ENCODE measurements at regions not wholly inside any gene's neighbourhood (a gene's known extent, or its start where the extent isn't known, plus 50 kb on each side); places are given as distances from the start of the nearest gene placed in this dataset.
"Not testable (repeated sequence)": the region's sequence is repeated elsewhere in the genome, so short reads cannot be mapped to it uniquely, and the experiment has no call there.

DNA sequence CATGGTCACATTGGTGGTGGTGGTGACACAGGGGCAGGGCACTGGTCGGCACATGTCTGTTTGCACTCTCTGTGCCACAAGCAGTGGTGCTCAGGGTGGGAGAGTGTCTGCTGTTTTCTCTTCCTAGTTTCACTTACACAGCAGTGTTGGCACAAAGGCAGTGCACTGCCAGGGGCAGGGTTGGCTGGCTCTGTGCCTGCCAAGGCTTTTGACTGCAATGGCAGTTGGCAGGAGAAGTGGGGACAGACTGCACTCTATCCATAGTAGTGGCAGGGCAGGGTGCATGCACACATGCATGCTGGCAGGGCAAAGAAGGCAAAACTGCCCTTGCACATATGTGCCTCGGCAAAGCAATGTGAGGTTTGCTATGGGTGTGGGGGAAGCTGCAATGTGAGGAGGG, 635.9 kb downstream of the SUCLG1 start:
- DNase-seq (ENCODE audit: low spot score) = no peak
- in situ Hi-C loops (cut with MboI; ENCODE audit: low pct_unique_long_range_greater_than_20kb, low sequenced_read_pairs, unreplicated experiment) = no loop called here

DNA sequence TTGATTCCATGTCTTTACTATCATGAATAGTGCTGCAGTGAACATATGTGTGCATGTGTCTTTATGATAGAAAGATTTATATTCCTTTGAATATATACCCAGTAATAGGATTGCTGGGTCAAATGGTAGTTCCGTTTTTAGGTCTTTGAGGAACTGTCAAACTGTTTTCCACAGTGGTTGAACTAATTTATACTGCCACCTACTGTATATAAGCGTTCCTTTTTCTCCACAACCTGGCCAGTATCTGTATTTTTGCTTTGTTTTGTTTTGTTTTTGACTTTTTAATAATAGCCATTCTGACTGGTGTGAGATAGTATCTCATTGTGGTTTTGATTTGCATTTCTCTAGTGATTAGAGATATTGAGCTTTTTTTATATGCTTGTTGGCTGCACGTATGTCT, 641.6 kb downstream of the SUCLG1 start:
- in situ Hi-C loops (cut with MboI; ENCODE audit: low pct_unique_long_range_greater_than_20kb, low sequenced_read_pairs, unreplicated experiment) = no loop called here
- TF ChIP-seq, protein P1, sequence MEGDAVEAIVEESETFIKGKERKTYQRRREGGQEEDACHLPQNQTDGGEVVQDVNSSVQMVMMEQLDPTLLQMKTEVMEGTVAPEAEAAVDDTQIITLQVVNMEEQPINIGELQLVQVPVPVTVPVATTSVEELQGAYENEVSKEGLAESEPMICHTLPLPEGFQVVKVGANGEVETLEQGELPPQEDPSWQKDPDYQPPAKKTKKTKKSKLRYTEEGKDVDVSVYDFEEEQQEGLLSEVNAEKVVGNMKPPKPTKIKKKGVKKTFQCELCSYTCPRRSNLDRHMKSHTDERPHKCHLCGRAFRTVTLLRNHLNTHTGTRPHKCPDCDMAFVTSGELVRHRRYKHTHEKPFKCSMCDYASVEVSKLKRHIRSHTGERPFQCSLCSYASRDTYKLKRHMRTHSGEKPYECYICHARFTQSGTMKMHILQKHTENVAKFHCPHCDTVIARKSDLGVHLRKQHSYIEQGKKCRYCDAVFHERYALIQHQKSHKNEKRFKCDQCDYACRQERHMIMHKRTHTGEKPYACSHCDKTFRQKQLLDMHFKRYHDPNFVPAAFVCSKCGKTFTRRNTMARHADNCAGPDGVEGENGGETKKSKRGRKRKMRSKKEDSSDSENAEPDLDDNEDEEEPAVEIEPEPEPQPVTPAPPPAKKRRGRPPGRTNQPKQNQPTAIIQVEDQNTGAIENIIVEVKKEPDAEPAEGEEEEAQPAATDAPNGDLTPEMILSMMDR (IDR thresholded peaks at IDR 0.05; ENCODE audit: extremely low read depth, insufficient read depth, missing control alignments) = peak; percentile 39
- DNase-seq (ENCODE audit: low spot score) = no peak

More for the DNA sequence above, 635.9 kb downstream of the SUCLG1 start:
- TF ChIP-seq, protein P1 (IDR thresholded peaks at IDR 0.05; ENCODE audit: extremely low read depth, insufficient read depth, missing control alignments) = no peak

DNA sequence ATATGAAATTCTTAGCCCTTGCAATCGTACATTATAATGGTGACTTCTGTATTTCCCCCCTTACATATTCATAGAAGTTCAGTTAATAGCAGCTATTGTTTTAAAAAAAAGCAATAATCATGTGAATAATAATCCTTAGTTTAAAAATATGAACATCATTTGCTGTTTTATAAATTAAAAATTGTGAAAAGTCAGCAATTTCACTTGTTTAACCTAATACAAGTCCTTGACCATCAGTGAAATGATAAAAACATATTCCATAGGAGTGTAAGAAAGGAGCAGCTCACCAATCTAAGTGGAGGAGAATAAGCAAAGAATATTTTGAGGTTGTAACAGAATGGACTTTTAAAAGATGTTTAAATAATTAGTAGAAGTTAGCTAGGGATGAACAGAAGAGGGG, 650.2 kb downstream of the SUCLG1 start:
- DNase-seq (ENCODE audit: low spot score) = no peak
- in situ Hi-C loops (cut with MboI; ENCODE audit: low pct_unique_long_range_greater_than_20kb, low sequenced_read_pairs, unreplicated experiment) = no loop called here
- TF ChIP-seq, protein P1 (IDR thresholded peaks at IDR 0.05; ENCODE audit: extremely low read depth, insufficient read depth, missing control alignments) = no peak

DNA sequence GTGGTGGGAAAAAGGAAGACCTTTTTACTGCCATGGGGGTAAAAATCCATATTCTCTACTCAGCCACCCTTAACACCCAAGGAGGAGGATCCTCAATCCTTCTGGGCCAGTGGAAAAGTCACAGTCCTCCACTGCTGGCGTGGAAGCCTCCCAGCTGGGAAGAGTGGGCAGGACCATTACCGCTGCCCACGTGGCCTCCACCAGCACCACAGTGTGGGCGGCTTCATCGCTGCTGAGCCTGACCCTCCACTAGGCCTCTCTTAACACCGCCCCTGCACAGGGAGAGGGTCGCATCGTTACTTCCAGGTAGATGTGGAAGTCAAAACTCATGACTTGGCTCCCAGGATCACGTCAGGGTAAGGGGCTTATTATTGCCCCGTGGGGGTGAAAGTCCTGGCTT, 656.5 kb downstream of the SUCLG1 start:
- DNase-seq (ENCODE audit: low spot score) = no peak
- in situ Hi-C loops (cut with MboI; ENCODE audit: low pct_unique_long_range_greater_than_20kb, low sequenced_read_pairs, unreplicated experiment) = no loop called here
- TF ChIP-seq, protein P1 (IDR thresholded peaks at IDR 0.05; ENCODE audit: extremely low read depth, insufficient read depth, missing control alignments) = no peak

DNA sequence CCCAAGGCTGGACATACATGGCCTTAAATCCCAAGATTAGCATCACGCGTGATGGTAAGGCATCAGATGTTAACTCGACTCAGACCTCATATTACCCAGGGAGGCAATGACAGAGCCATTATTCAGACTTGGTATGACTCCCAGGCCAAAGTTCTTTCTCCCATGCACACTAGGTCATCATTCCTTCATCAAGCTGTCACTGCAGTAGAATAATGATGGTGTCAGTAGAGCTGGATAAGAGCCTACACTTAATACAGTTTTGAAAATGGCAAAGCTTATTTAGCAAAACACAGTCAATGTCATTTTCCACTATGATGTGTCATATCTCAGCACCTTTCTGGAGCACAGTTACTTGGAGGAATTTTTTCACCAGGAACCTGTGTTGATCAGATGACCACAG, 663.3 kb downstream of the SUCLG1 start:
- TF ChIP-seq, protein P1 (IDR thresholded peaks at IDR 0.05; ENCODE audit: extremely low read depth, insufficient read depth, missing control alignments) = no peak
- no peak for DNase-seq (ENCODE audit: low spot score)
- in situ Hi-C loops (cut with MboI; ENCODE audit: low pct_unique_long_range_greater_than_20kb, low sequenced_read_pairs, unreplicated experiment) = no loop called here

DNA sequence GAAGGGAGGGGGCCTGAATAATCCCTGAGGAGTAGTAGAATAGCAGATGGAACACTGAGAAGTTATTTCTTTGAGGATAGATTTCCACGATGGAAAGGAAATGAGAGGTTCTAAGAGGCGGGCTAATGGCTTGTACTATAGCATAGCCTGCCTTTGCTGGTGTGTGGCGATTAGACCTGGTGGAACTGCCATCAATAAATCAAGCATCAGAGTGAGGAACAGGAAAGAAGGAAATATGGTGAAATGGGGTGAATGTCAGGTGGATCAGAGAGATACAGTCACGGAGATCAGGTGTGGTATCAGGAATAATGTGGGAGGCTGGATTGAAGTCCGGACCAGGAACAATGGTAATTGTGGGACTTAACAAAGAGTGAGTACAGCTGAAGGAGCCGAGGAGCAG, 668.6 kb downstream of the SUCLG1 start:
- in situ Hi-C loops (cut with MboI; ENCODE audit: low pct_unique_long_range_greater_than_20kb, low sequenced_read_pairs, unreplicated experiment); DNase-seq (ENCODE audit: low spot score): not testable (repeated sequence)

DNA sequence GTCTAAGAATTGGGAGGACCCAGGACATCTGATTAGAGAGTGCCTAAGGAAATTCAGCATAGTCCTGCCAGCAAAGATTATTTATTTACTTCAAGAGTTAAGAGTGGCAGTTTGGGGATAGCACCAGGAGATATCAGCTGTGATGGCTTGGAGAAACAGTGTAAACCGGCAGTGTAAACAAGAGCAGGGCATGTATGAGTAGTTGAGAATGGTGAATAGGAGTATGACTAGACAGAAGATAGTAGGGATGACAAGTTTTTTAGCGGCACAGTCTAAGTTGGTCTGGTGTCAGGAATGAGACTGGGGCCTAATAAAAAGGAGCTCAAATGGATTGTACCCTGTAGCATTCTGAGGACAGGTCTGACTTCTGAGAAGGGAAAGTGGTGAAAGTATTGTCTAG, 669.4 kb downstream of the SUCLG1 start:
- in situ Hi-C loops (cut with MboI; ENCODE audit: low pct_unique_long_range_greater_than_20kb, low sequenced_read_pairs, unreplicated experiment); DNase-seq (ENCODE audit: low spot score): not testable (repeated sequence)

DNA sequence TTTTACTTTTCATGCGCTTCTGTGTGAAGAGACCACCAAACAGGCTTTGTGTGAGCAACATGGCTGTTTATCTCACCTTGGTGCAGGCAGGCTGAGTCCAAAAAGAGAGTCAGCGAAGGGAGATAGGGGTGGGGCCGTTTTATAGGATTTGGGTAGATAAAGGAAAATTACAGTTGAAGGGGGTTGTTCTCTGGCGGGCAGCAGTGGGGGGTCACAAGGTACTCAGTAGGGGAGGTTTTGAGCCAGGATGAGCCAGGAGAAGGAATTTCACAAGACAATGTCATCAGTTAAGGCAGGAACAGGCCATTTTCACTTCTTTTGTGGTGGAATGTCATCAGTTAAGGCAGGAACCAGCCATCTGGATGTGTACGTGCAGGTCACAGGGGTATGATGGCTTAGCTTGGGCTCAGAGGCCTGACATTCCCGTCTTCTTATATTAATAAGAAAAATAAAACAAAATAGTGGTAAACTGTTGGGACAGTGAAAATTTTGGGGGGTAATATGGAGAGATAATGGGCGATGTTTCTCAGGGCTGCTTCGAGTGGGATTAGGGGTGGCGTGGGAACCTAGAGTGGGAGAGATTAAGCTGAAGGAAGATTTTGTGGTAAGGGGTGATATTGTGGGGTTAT, 670.0 kb downstream of the SUCLG1 start:
- DNase-seq (ENCODE audit: low spot score); in situ Hi-C loops (cut with MboI; ENCODE audit: low pct_unique_long_range_greater_than_20kb, low sequenced_read_pairs, unreplicated experiment): not testable (repeated sequence)

Measured in GM13977 (cell line).